ENCODE measurements at regions not wholly inside any gene's neighbourhood (a gene's known extent, or its start where the extent isn't known, plus 50 kb on each side); places are given as distances from the start of the nearest gene placed in this dataset.

- intact Hi-C loops (cut with DNase I; ENCODE audit: low total_unique reads): no loop called here
- no peaks in the 10 kb centered on the region for H3K36me3 ChIP-seq
- no peak for TF ChIP-seq CTCF (IDR thresholded peaks at IDR 0.05)
Observed at GRCh38 chr5:162624110-162624509, 556.5 kb downstream of the GABRG2 start.

GRCh38 chr5:162637481-162637880, 569.9 kb downstream of the GABRG2 start:
- H3K27ac ChIP-seq: no peak overlapping the region
- H3K27me3 ChIP-seq: no peaks in the 10 kb centered on the region
- intact Hi-C loops (cut with DNase I; ENCODE audit: low total_unique reads): no loop called here
- H3K4me1 ChIP-seq: peaks cover 0 to 12% (median 0%) of the 10 kb centered on the region in 4 donors
- no peaks in the 10 kb centered on the region for H3K36me3 ChIP-seq
- H3K4me3 ChIP-seq: no peak overlapping the region
- H3K9me3 ChIP-seq: peaks cover 0 to 25% (median 12%) of the 10 kb centered on the region in 3 donors
- DNase-seq: no peak
- TF ChIP-seq CTCF (IDR thresholded peaks at IDR 0.05): no peak

More at GRCh38 chr5:162624110-162624509, 556.5 kb downstream of the GABRG2 start:
- Histone ChIP-seq H3K9me3 (peaks cover 0 to 12% (median 0%) of the 10 kb centered on the region in 3 donors), H3K27me3 (no peaks in the 10 kb centered on the region), H3K4me3 (no peak overlapping the region), H3K4me1 (no peaks in the 10 kb centered on the region), H3K27ac (no peak overlapping the region)
- DNase-seq: no peak

GRCh38 chr5:162638849-162639248, 571.3 kb downstream of the GABRG2 start:
- no peak for TF ChIP-seq CTCF (IDR thresholded peaks at IDR 0.05)
- intact Hi-C loops (cut with DNase I; ENCODE audit: low total_unique reads): no loop called here
- Histone ChIP-seq H3K4me3 (no peak overlapping the region), H3K4me1 (peaks cover 0 to 12% (median 0%) of the 10 kb centered on the region in 4 donors), H3K27me3 (no peaks in the 10 kb centered on the region), H3K27ac (no peak overlapping the region), H3K36me3 (no peaks in the 10 kb centered on the region), H3K9me3 (peaks cover 0 to 14% (median 6%) of the 10 kb centered on the region in 3 donors)
- DNase-seq: no peak

GRCh38 chr5:162641142-162641813, 573.7 kb downstream of the GABRG2 start:
- Histone ChIP-seq H3K4me1 (peaks cover 0 to 12% (median 0%) of the 10 kb centered on the region in 4 donors), H3K27ac (no peak overlapping the region), H3K27me3 (no peaks in the 10 kb centered on the region), H3K36me3 (no peaks in the 10 kb centered on the region), H3K4me3 (no peak overlapping the region), H3K9me3 (no peaks in the 10 kb centered on the region)
- TF ChIP-seq CTCF (IDR thresholded peaks at IDR 0.05): no peak
- intact Hi-C loops (cut with DNase I; ENCODE audit: low total_unique reads): no loop called here
- no peak for DNase-seq

GRCh38 chr5:162654661-162655405, 587.3 kb downstream of the GABRG2 start:
- TF ChIP-seq CTCF (IDR thresholded peaks at IDR 0.05): no peak
- H3K4me1 ChIP-seq: no peaks in the 10 kb centered on the region
- H3K36me3 ChIP-seq: no peaks in the 10 kb centered on the region
- H3K4me3 ChIP-seq: no peak overlapping the region
- H3K9me3 ChIP-seq: peaks cover 0 to 5% (median 4%) of the 10 kb centered on the region in 3 donors
- H3K27ac ChIP-seq: no peak overlapping the region
- DNase-seq: no peak
- H3K27me3 ChIP-seq: no peaks in the 10 kb centered on the region
- intact Hi-C loops (cut with DNase I; ENCODE audit: low total_unique reads): no loop called here
